ENCODE measurements at regions not wholly inside any gene's neighbourhood (a gene's known extent, or its start where the extent isn't known, plus 50 kb on each side); places are given as distances from the start of the nearest gene placed in this dataset.

- Mint-ChIP-seq H3K4me3 (ENCODE audit: low read depth, unreplicated experiment) (no peak overlapping the region), H3K27ac (ENCODE audit: unreplicated experiment) (no peak overlapping the region), H3K9me3 (ENCODE audit: low read depth, unreplicated experiment) (no peaks in the 10 kb centered on the region), H3K27me3 (ENCODE audit: unreplicated experiment) (peaks cover 33% of the 10 kb centered on the region), H3K36me3 (ENCODE audit: insufficient read depth, unreplicated experiment) (no peaks in the 10 kb centered on the region), H3K4me1 (ENCODE audit: low read depth, unreplicated experiment) (no peaks in the 10 kb centered on the region)
- no TSS peak for BruUV-seq (replicated peaks)
- CTCF ChIA-PET: no interaction called here
- TF ChIP-seq CTCF (IDR thresholded peaks at IDR 0.05; ENCODE audit: unreplicated experiment): no peak
- intact Hi-C loops (cut with micrococcal nuclease; ENCODE audit: unreplicated experiment): no loop called here
- DNase-seq: no peak
These were observed 106.0 kb upstream of the AFDN start for GRCh38 chr6:167720456-167721285.

- no TSS peak for BruUV-seq (replicated peaks)
- no peaks in the 10 kb centered on the region for H3K36me3 Mint-ChIP-seq (ENCODE audit: insufficient read depth, unreplicated experiment)
- TF ChIP-seq CTCF (IDR thresholded peaks at IDR 0.05; ENCODE audit: unreplicated experiment): no peak
- no peaks in the 10 kb centered on the region for H3K9me3 Mint-ChIP-seq (ENCODE audit: low read depth, unreplicated experiment)
- CTCF ChIA-PET: no interaction called here
- no peaks in the 10 kb centered on the region for H3K4me1 Mint-ChIP-seq (ENCODE audit: low read depth, unreplicated experiment)
- peaks cover 27% of the 10 kb centered on the region for H3K27me3 Mint-ChIP-seq (ENCODE audit: unreplicated experiment)
- no peak for DNase-seq
- no peak overlapping the region for H3K27ac Mint-ChIP-seq (ENCODE audit: unreplicated experiment)
- intact Hi-C loops (cut with micrococcal nuclease; ENCODE audit: unreplicated experiment): no loop called here
- no peak overlapping the region for H3K4me3 Mint-ChIP-seq (ENCODE audit: low read depth, unreplicated experiment)
These were observed 105.4 kb upstream of the AFDN start for GRCh38 chr6:167721291-167721690.

- no peak for DNase-seq
- peaks cover 14% of the 10 kb centered on the region for H3K27me3 Mint-ChIP-seq (ENCODE audit: unreplicated experiment)
- H3K4me1 Mint-ChIP-seq (ENCODE audit: low read depth, unreplicated experiment): no peaks in the 10 kb centered on the region
- TF ChIP-seq CTCF (IDR thresholded peaks at IDR 0.05; ENCODE audit: unreplicated experiment): no peak
- H3K36me3 Mint-ChIP-seq (ENCODE audit: insufficient read depth, unreplicated experiment): no peaks in the 10 kb centered on the region
- intact Hi-C loops (cut with micrococcal nuclease; ENCODE audit: unreplicated experiment): no loop called here
- H3K27ac Mint-ChIP-seq (ENCODE audit: unreplicated experiment): no peak overlapping the region
- no peaks in the 10 kb centered on the region for H3K9me3 Mint-ChIP-seq (ENCODE audit: low read depth, unreplicated experiment)
- H3K4me3 Mint-ChIP-seq (ENCODE audit: low read depth, unreplicated experiment): no peak overlapping the region
- no TSS peak for BruUV-seq (replicated peaks)
- CTCF ChIA-PET: no interaction called here
These were observed 103.9 kb upstream of the AFDN start for GRCh38 chr6:167722634-167723309.

GRCh38 chr6:167726043-167726621 is 100.6 kb upstream of the AFDN start:
- DNase-seq: no peak
- H3K27me3 Mint-ChIP-seq (ENCODE audit: unreplicated experiment): peaks cover 16% of the 10 kb centered on the region
- no peaks in the 10 kb centered on the region for H3K9me3 Mint-ChIP-seq (ENCODE audit: low read depth, unreplicated experiment)
- CTCF ChIA-PET: no interaction called here
- no peak for TF ChIP-seq CTCF (IDR thresholded peaks at IDR 0.05; ENCODE audit: unreplicated experiment)
- no peak overlapping the region for H3K27ac Mint-ChIP-seq (ENCODE audit: unreplicated experiment)
- no peaks in the 10 kb centered on the region for H3K36me3 Mint-ChIP-seq (ENCODE audit: insufficient read depth, unreplicated experiment)
- no peak overlapping the region for H3K4me3 Mint-ChIP-seq (ENCODE audit: low read depth, unreplicated experiment)
- no peaks in the 10 kb centered on the region for H3K4me1 Mint-ChIP-seq (ENCODE audit: low read depth, unreplicated experiment)
- BruUV-seq (replicated peaks): no TSS peak
- intact Hi-C loops (cut with micrococcal nuclease; ENCODE audit: unreplicated experiment): no loop called here
